Activated CD8-positive, alpha-beta T cell treated with anti-CD3 and anti-CD28 coated beads for 36 hours (primary cell): ENCODE measurements at regions not wholly inside any gene's neighbourhood (a gene's known extent, or its start where the extent isn't known, plus 50 kb on each side); places are given as distances from the start of the nearest gene placed in this dataset.

Experiments
- ATAC-seq: fragments of 200-7000 bp; cut with Tn5 transposase; one replicate; pipeline ENCODE4 v1.10.0; 2021; ENCODE audit warnings: mild to moderate bottlenecking, moderate library complexity
- CTCF ChIA-PET: fragments of 350-600 bp; sonication (Branson Sonifier 250); formaldehyde crosslinking; loops from one replicate; lab custom pipeline; 2021; ENCODE audit warnings: antibody characterized with exemption; lab: Charles Lee
- POLR2A ChIA-PET: fragments of 350-600 bp; sonication (Branson Sonifier 250); formaldehyde crosslinking; loops from one replicate; lab custom pipeline; 2021; ENCODE audit warnings: antibody characterized with exemption; lab: Charles Lee
- DNase-seq: peaks from one replicate; pipeline ENCODE4 v3.0.0-alpha.2; 2020
- H3K27ac Mint-ChIP-seq: one replicate; pipeline ENCODE4 v1.8.0; 2021; ENCODE audit warnings: mild to moderate bottlenecking, mixed read lengths
- H3K27me3 Mint-ChIP-seq: one replicate; pipeline ENCODE4 v1.8.0; 2021; ENCODE audit warnings: mixed read lengths
- H3K36me3 Mint-ChIP-seq: one replicate; pipeline ENCODE4 v1.8.0; 2021; ENCODE audit warnings: low read depth, mixed read lengths
- H3K4me1 Mint-ChIP-seq: one replicate; pipeline ENCODE4 v1.8.0; 2021; ENCODE audit warnings: low read depth, mixed read lengths
- H3K4me3 Mint-ChIP-seq: one replicate; pipeline ENCODE4 v1.8.0; 2021; ENCODE audit warnings: mild to moderate bottlenecking, moderate library complexity, mixed read lengths
- H3K9me3 Mint-ChIP-seq: one replicate; pipeline ENCODE4 v1.8.0; 2021; ENCODE audit warnings: mixed read lengths
- intact Hi-C: fragments of 100-400 bp; cut with micrococcal nuclease; formaldehyde crosslinking; loops from one replicate; pipeline ENCODE4 v1.10.0; 2022
- TF ChIP-seq, protein P1 (sequence below): fragments of 200-600 bp; IDR thresholded peaks from one replicate; pipeline ENCODE4 v1.8.0; 2022; ENCODE audit warnings: antibody characterized with exemption, mild to moderate bottlenecking

DNA sequence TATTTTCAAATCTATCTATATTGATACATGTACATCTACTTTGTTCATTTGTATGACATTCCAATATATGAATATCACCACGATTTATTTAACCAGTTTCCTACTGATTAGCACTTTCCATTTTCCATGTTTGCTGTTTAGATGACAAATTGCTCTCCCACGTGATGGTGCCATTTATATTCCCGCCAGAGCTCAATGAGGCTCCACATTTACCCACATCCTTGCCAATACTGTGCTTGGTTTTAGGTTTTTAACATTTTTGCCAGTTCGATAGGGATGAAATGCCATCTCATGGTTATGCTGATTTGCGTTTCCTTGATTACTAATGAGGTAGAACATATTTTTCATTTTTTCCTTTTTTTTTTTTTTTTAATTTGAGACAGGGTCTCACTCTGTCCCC lies 86.7 kb upstream of the TRIM2 start:
- intact Hi-C loops = loop anchor here (5.0 to 10.0 kb wide), 2 partner anchors 270 to 343 kb away; partner anchors contain the start of genes ARFIP1 and TIGD4
- Mint-ChIP-seq H3K36me3 (no peaks in the 10 kb centered on the region), H3K4me3 (no peak overlapping the region), H3K27ac (no peak overlapping the region), H3K27me3 (no peaks in the 10 kb centered on the region), H3K9me3 (no peaks in the 10 kb centered on the region), H3K4me1 (peaks cover 14% of the 10 kb centered on the region)
- POLR2A ChIA-PET = no interaction called here
- ATAC-seq = no peak
- CTCF ChIA-PET = interaction anchor here (10.4 to 14.2 kb wide), 2 partner anchors 9 to 34 kb away, joined by 114 to 131 read pairs; no protein-coding TSS in a partner anchor
- TF ChIP-seq, protein P1, sequence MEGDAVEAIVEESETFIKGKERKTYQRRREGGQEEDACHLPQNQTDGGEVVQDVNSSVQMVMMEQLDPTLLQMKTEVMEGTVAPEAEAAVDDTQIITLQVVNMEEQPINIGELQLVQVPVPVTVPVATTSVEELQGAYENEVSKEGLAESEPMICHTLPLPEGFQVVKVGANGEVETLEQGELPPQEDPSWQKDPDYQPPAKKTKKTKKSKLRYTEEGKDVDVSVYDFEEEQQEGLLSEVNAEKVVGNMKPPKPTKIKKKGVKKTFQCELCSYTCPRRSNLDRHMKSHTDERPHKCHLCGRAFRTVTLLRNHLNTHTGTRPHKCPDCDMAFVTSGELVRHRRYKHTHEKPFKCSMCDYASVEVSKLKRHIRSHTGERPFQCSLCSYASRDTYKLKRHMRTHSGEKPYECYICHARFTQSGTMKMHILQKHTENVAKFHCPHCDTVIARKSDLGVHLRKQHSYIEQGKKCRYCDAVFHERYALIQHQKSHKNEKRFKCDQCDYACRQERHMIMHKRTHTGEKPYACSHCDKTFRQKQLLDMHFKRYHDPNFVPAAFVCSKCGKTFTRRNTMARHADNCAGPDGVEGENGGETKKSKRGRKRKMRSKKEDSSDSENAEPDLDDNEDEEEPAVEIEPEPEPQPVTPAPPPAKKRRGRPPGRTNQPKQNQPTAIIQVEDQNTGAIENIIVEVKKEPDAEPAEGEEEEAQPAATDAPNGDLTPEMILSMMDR = no peak
- DNase-seq = no peak

DNA sequence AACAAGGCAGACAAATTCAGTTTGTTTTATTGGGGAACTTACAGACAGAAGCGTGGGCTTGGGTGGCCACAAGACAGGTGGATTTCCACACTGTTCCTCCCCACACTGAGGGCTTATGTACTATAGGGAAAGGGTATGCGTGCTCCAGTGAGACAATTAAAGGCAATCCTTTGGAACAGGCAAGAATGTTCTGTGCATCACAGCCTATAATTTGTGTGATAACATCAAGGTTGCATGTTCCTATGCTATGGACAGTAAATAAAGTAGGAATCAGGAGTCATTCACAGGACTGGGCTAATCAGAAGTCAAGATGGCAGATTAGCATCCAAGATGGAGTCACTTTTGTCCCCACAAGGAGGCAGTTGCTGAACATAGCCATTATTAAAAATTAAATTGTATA lies 84.6 kb upstream of the TRIM2 start:
- Mint-ChIP-seq H3K4me3 (no peak overlapping the region), H3K36me3 (no peaks in the 10 kb centered on the region), H3K4me1 (peaks cover 14% of the 10 kb centered on the region), H3K27me3 (no peaks in the 10 kb centered on the region), H3K9me3 (no peaks in the 10 kb centered on the region), H3K27ac (no peak overlapping the region)
- intact Hi-C loops = loop anchor here (5.0 to 10.0 kb wide), 2 partner anchors 272 to 345 kb away; partner anchors contain the start of genes ARFIP1 and TIGD4
- TF ChIP-seq, protein P1 = no peak
- CTCF ChIA-PET = interaction anchor here (10.4 kb wide), 1 partner anchor 36 kb away, joined by 131 read pairs; no protein-coding TSS in a partner anchor
- ATAC-seq (no peak), DNase-seq (no peak)
- POLR2A ChIA-PET = no interaction called here

DNA sequence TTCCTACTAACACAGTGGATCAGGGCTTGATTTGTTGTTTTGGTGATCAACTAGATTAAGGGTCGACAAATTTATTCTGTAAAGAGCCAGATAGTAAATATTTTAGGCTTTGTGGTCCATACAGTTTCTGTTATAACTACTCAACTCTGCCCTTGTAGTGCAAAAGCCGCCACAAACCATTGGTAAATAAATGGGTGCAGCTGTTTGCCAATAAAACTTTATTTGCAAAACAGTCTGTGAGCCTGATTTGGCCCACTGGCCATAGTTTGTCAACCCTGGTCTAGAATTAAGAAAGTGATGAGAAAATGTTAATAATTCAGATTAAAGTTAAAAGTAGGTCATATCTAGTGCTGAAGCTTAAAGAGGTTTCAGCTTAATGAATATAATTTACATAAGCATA lies 84.0 kb upstream of the TRIM2 start:
- POLR2A ChIA-PET = interaction anchor here (1.2 kb wide), 1 partner anchor 8 kb away, joined by 3 read pairs; no protein-coding TSS in a partner anchor
- Mint-ChIP-seq H3K27me3 (no peaks in the 10 kb centered on the region), H3K4me1 (peaks cover 14% of the 10 kb centered on the region), H3K9me3 (no peaks in the 10 kb centered on the region), H3K36me3 (no peaks in the 10 kb centered on the region), H3K27ac (no peak overlapping the region), H3K4me3 (no peak overlapping the region)
- CTCF ChIA-PET = interaction anchor here (1.0 to 9.5 kb wide), 3 partner anchors 23 to 273 kb away, joined by 3 to 428 read pairs (median 3); no protein-coding TSS in a partner anchor
- TF ChIP-seq, protein P1 = no peak
- intact Hi-C loops = no loop called here
- no peak for DNase-seq
- ATAC-seq = no peak

DNA sequence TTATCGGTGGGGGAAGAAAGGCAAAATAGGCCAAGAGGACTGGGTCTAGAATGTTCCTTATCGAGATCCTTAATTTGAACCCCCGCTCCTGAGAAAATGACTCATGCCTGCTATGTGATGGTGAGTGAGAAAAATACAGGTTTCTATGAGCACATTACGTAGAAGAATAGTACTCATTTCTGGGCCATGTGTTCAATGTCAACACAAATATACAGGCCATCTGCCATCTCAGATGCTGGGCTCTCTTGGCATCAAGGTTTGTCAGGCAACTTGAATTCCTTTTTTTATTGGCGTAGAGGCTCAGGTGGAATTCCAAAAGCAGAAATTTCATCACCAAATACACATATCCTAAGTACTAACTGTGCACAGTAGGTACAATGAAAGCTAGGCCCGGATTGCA lies 81.4 kb upstream of the TRIM2 start:
- intact Hi-C loops = no loop called here
- H3K9me3 Mint-ChIP-seq = no peaks in the 10 kb centered on the region
- ATAC-seq = no peak
- H3K27ac Mint-ChIP-seq = no peak overlapping the region
- POLR2A ChIA-PET = interaction anchor here (1.6 kb wide), 1 partner anchor 10 kb away, joined by 4 read pairs; no protein-coding TSS in a partner anchor
- TF ChIP-seq, protein P1 = no peak
- CTCF ChIA-PET = interaction anchor here (9.5 kb wide), 1 partner anchor 41 kb away, joined by 428 read pairs; no protein-coding TSS in a partner anchor
- no peak overlapping the region for H3K4me3 Mint-ChIP-seq
- no peaks in the 10 kb centered on the region for H3K36me3 Mint-ChIP-seq
- DNase-seq = no peak
- H3K4me1 Mint-ChIP-seq = peaks cover 4% of the 10 kb centered on the region
- H3K27me3 Mint-ChIP-seq = peaks cover 2% of the 10 kb centered on the region

DNA sequence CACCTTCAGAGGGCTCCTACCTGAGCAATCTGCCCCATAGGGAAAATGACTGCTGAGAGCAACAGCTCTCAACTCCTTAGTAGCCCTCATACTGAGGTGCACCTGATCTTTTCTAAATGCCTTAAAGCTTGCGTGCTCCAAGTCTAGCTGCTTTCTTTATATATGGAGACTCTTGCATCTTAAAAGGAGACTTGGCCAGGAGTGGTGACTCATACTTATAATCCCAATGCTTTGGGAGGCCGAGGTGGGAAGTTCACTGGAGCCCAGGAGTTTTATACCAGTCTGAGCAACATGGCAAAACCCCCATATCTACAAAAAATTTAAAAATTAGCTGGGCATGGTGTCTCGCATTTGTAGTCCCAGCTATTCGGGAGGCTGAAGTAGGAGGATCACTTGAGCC lies 78.1 kb upstream of the TRIM2 start:
- intact Hi-C loops = no loop called here
- no peak for DNase-seq
- ATAC-seq = no peak
- H3K27ac Mint-ChIP-seq = no peak overlapping the region
- POLR2A ChIA-PET = interaction anchor here (0.9 kb wide), 2 partner anchors 12 to 43 kb away, joined by 3 to 4 read pairs; no protein-coding TSS in a partner anchor
- CTCF ChIA-PET = interaction anchor here (0.8 to 9.5 kb wide), 20 partner anchors 10 to 518 kb away, joined by 3 to 428 read pairs (median 10); partner anchors contain the start of genes ARFIP1 and TIGD4
- no peaks in the 10 kb centered on the region for H3K9me3 Mint-ChIP-seq
- TF ChIP-seq, protein P1 = no peak
- no peaks in the 10 kb centered on the region for H3K36me3 Mint-ChIP-seq
- peaks cover 2% of the 10 kb centered on the region for H3K27me3 Mint-ChIP-seq
- peaks cover 4% of the 10 kb centered on the region for H3K4me1 Mint-ChIP-seq
- H3K4me3 Mint-ChIP-seq = no peak overlapping the region
